DMS79 treated with DMSO at 0.1 percent for 48 hours (cell line): ENCODE measurements at regions not wholly inside any gene's neighbourhood (a gene's known extent, or its start where the extent isn't known, plus 50 kb on each side); places are given as distances from the start of the nearest gene placed in this dataset.

Source experiments
- DNase-seq: peaks from one replicate; lab custom pipeline; 2025; lab: John Stamatoyannopoulos, UW

GRCh38 chr14:56918849-56919574, 108.7 kb upstream of the OTX2 start:
- DNase-seq = no peak

- DNase-seq = no peak
Measured at GRCh38 chr14:56905282-56905681, 95.0 kb upstream of the OTX2 start.

- DNase-seq = no peak
Measured at GRCh38 chr14:56903304-56903969, 93.2 kb upstream of the OTX2 start.

GRCh38 chr14:56902385-56902784, 92.1 kb upstream of the OTX2 start:
- no peak for DNase-seq

- DNase-seq = no peak
Measured at GRCh38 chr14:56900726-56901125, 90.4 kb upstream of the OTX2 start.

- DNase-seq = no peak
Measured at GRCh38 chr14:56899829-56900228, 89.5 kb upstream of the OTX2 start.

GRCh38 chr14:56896922-56897321, 86.6 kb upstream of the OTX2 start:
- DNase-seq = no peak

GRCh38 chr14:56896231-56896630, 86.0 kb upstream of the OTX2 start:
- no peak for DNase-seq

- no peak for DNase-seq
Measured at GRCh38 chr14:56895154-56895553, 84.9 kb upstream of the OTX2 start.

- no peak for DNase-seq
Measured at GRCh38 chr14:56894591-56894991, 84.3 kb upstream of the OTX2 start.

- DNase-seq = no peak
Measured at GRCh38 chr14:56892959-56893358, 82.7 kb upstream of the OTX2 start.

GRCh38 chr14:56891226-56891625, 80.9 kb upstream of the OTX2 start:
- DNase-seq = no peak

GRCh38 chr14:56889705-56890104, 79.4 kb upstream of the OTX2 start:
- DNase-seq = no peak

GRCh38 chr14:56888274-56888673, 78.0 kb upstream of the OTX2 start:
- DNase-seq = no peak

GRCh38 chr14:56887216-56887615, 76.9 kb upstream of the OTX2 start:
- DNase-seq = no peak

- DNase-seq = no peak
Measured at GRCh38 chr14:56886471-56887062, 76.3 kb upstream of the OTX2 start.

GRCh38 chr14:56885825-56886224, 75.5 kb upstream of the OTX2 start:
- DNase-seq = no peak

GRCh38 chr14:56884617-56885016, 74.3 kb upstream of the OTX2 start:
- no peak for DNase-seq

GRCh38 chr14:56881181-56881580, 70.9 kb upstream of the OTX2 start:
- no peak for DNase-seq

GRCh38 chr14:56878766-56879165, 68.5 kb upstream of the OTX2 start:
- no peak for DNase-seq

GRCh38 chr14:56875104-56875675, 64.9 kb upstream of the OTX2 start:
- DNase-seq = no peak

GRCh38 chr14:56874375-56874774, 64.1 kb upstream of the OTX2 start:
- DNase-seq = no peak

GRCh38 chr14:56870336-56870735, 60.1 kb upstream of the OTX2 start:
- DNase-seq = no peak
